ENCODE measurements at regions not wholly inside any gene's neighbourhood (a gene's known extent, or its start where the extent isn't known, plus 50 kb on each side); places are given as distances from the start of the nearest gene placed in this dataset.

- no peak overlapping the region for H3K4me3 ChIP-seq (ENCODE audit: low read length in 3 of 3)
- no peak for TF ChIP-seq CTCF (IDR thresholded peaks at IDR 0.05; ENCODE audit: borderline replicate concordance, extremely low read depth, insufficient read depth)
- no peaks in the 10 kb centered on the region for H3K27me3 ChIP-seq (ENCODE audit: control insufficient read depth, insufficient read depth, low read length)
- H3K9ac ChIP-seq (ENCODE audit: low read length in 3 of 3): no peak overlapping the region
- H3K9me3 ChIP-seq (ENCODE audit: control insufficient read depth in 2 of 3, insufficient read depth in 1 of 3, low read length in 3 of 3): peaks cover 0 to 5% (median 0%) of the 10 kb centered on the region in 3 donors
- no peaks in the 10 kb centered on the region for H3K36me3 ChIP-seq (ENCODE audit: control insufficient read depth in 2 of 3, insufficient read depth in 3 of 3, low read length in 3 of 3)
- FAIRE-seq (no peak), DNase-seq (peak in 4 of 5 donors; percentile 48 to 81 (median 56))
- H3K27ac ChIP-seq (ENCODE audit: low read depth in 2 of 2, low read length in 2 of 2): no peak overlapping the region
- no peaks in the 10 kb centered on the region for H3K4me1 ChIP-seq (ENCODE audit: control insufficient read depth in 2 of 3, insufficient read depth in 2 of 3, low read depth in 1 of 3, low read length in 3 of 3)
- intact Hi-C loops (cut with DNase I): no loop called here
Measured at GRCh38 chr5:92991581-92992067, 589.4 kb downstream of the NR2F1-AS1 start.

- H3K27me3 ChIP-seq (ENCODE audit: control insufficient read depth, insufficient read depth, low read length): no peaks in the 10 kb centered on the region
- no peaks in the 10 kb centered on the region for H3K4me1 ChIP-seq (ENCODE audit: control insufficient read depth in 2 of 3, insufficient read depth in 2 of 3, low read depth in 1 of 3, low read length in 3 of 3)
- intact Hi-C loops (cut with DNase I): no loop called here
- no peak for TF ChIP-seq CTCF (IDR thresholded peaks at IDR 0.05; ENCODE audit: borderline replicate concordance, extremely low read depth, insufficient read depth)
- no peak overlapping the region for H3K4me3 ChIP-seq (ENCODE audit: low read length in 3 of 3)
- DNase-seq (peak in 1 of 5 donors; percentile 42), FAIRE-seq (no peak)
- H3K27ac ChIP-seq (ENCODE audit: low read depth in 2 of 2, low read length in 2 of 2): no peak overlapping the region
- no peaks in the 10 kb centered on the region for H3K36me3 ChIP-seq (ENCODE audit: control insufficient read depth in 2 of 3, insufficient read depth in 3 of 3, low read length in 3 of 3)
- H3K9ac ChIP-seq (ENCODE audit: low read length in 3 of 3): no peak overlapping the region
- H3K9me3 ChIP-seq (ENCODE audit: control insufficient read depth in 2 of 3, insufficient read depth in 1 of 3, low read length in 3 of 3): peaks cover 0 to 5% (median 0%) of the 10 kb centered on the region in 3 donors
Measured at GRCh38 chr5:92990771-92991170, 590.2 kb downstream of the NR2F1-AS1 start.

- no peaks in the 10 kb centered on the region for H3K4me1 ChIP-seq (ENCODE audit: control insufficient read depth in 2 of 3, insufficient read depth in 2 of 3, low read depth in 1 of 3, low read length in 3 of 3)
- intact Hi-C loops (cut with DNase I): no loop called here
- no peak overlapping the region for H3K27ac ChIP-seq (ENCODE audit: low read depth in 2 of 2, low read length in 2 of 2)
- H3K9ac ChIP-seq (ENCODE audit: low read length in 3 of 3): no peak overlapping the region
- no peaks in the 10 kb centered on the region for H3K36me3 ChIP-seq (ENCODE audit: control insufficient read depth in 2 of 3, insufficient read depth in 3 of 3, low read length in 3 of 3)
- peak in 2 of 5 donors; percentile 39 to 58 for DNase-seq
- no peak overlapping the region for H3K4me3 ChIP-seq (ENCODE audit: low read length in 3 of 3)
- no peaks in the 10 kb centered on the region for H3K27me3 ChIP-seq (ENCODE audit: control insufficient read depth, insufficient read depth, low read length)
- no peak for FAIRE-seq
- no peaks in the 10 kb centered on the region for H3K9me3 ChIP-seq (ENCODE audit: control insufficient read depth in 2 of 3, insufficient read depth in 1 of 3, low read length in 3 of 3)
- TF ChIP-seq CTCF (IDR thresholded peaks at IDR 0.05; ENCODE audit: borderline replicate concordance, extremely low read depth, insufficient read depth): no peak
Measured at GRCh38 chr5:92981001-92981400, 600.0 kb downstream of the NR2F1-AS1 start.

GRCh38 chr5:92980491-92980890 is 600.5 kb downstream of the NR2F1-AS1 start:
- Histone ChIP-seq H3K9me3 (ENCODE audit: control insufficient read depth in 2 of 3, insufficient read depth in 1 of 3, low read length in 3 of 3) (no peaks in the 10 kb centered on the region), H3K27me3 (ENCODE audit: control insufficient read depth, insufficient read depth, low read length) (no peaks in the 10 kb centered on the region), H3K9ac (ENCODE audit: low read length in 3 of 3) (no peak overlapping the region), H3K36me3 (ENCODE audit: control insufficient read depth in 2 of 3, insufficient read depth in 3 of 3, low read length in 3 of 3) (no peaks in the 10 kb centered on the region), H3K27ac (ENCODE audit: low read depth in 2 of 2, low read length in 2 of 2) (no peak overlapping the region), H3K4me1 (ENCODE audit: control insufficient read depth in 2 of 3, insufficient read depth in 2 of 3, low read depth in 1 of 3, low read length in 3 of 3) (no peaks in the 10 kb centered on the region), H3K4me3 (ENCODE audit: low read length in 3 of 3) (no peak overlapping the region)
- TF ChIP-seq CTCF (IDR thresholded peaks at IDR 0.05; ENCODE audit: borderline replicate concordance, extremely low read depth, insufficient read depth): no peak
- DNase-seq (peak in 1 of 5 donors; percentile 19), FAIRE-seq (no peak)
- intact Hi-C loops (cut with DNase I): no loop called here
